GM21360 (cell line): ENCODE measurements at regions not wholly inside any gene's neighbourhood (a gene's known extent, or its start where the extent isn't known, plus 50 kb on each side); places are given as distances from the start of the nearest gene placed in this dataset.
"Not testable (repeated sequence)": the region's sequence is repeated elsewhere in the genome, so short reads cannot be mapped to it uniquely, and the experiment has no call there.

Experiments used
- ATAC-seq: cut with Tn5 transposase; IDR thresholded peaks from one replicate; pipeline ENCODE4 v1.9.1; 2021; ENCODE audit warnings: mild to moderate bottlenecking, moderate library complexity; ENCODE audit not compliant: unreplicated experiment

- ATAC-seq = no peak
Observed at GRCh38 chr13:83825676-83826075, 56.6 kb downstream of the SLITRK1 start.

GRCh38 chr13:83824560-83824959 is 57.7 kb downstream of the SLITRK1 start:
- ATAC-seq = no peak

- ATAC-seq = no peak
Observed at GRCh38 chr13:83824120-83824519, 58.2 kb downstream of the SLITRK1 start.

- ATAC-seq = no peak
Observed at GRCh38 chr13:83819611-83820010, 62.7 kb downstream of the SLITRK1 start.

- no peak for ATAC-seq
Observed at GRCh38 chr13:83819156-83819555, 63.1 kb downstream of the SLITRK1 start.

GRCh38 chr13:83816081-83816480 is 66.2 kb downstream of the SLITRK1 start:
- no peak for ATAC-seq

- no peak for ATAC-seq
Observed at GRCh38 chr13:83815598-83815997, 66.7 kb downstream of the SLITRK1 start.

- ATAC-seq = no peak
Observed at GRCh38 chr13:83810136-83810535, 72.1 kb downstream of the SLITRK1 start.

GRCh38 chr13:83804356-83804962 is 77.8 kb downstream of the SLITRK1 start:
- no peak for ATAC-seq

GRCh38 chr13:83798731-83799130 is 83.5 kb downstream of the SLITRK1 start:
- ATAC-seq = no peak

GRCh38 chr13:83796364-83796763 is 85.9 kb downstream of the SLITRK1 start:
- ATAC-seq = no peak

GRCh38 chr13:83794583-83794982 is 87.7 kb downstream of the SLITRK1 start:
- ATAC-seq = no peak

- ATAC-seq = no peak
Observed at GRCh38 chr13:83780227-83780626, 102.0 kb downstream of the SLITRK1 start.

GRCh38 chr13:83773961-83774360 is 108.3 kb downstream of the SLITRK1 start:
- no peak for ATAC-seq

- ATAC-seq = no peak
Observed at GRCh38 chr13:83765796-83766195, 116.5 kb downstream of the SLITRK1 start.

- ATAC-seq = no peak
Observed at GRCh38 chr13:83761631-83762030, 120.6 kb downstream of the SLITRK1 start.

- ATAC-seq = not testable (repeated sequence)
Observed at GRCh38 chr13:83755210-83755609, 127.1 kb downstream of the SLITRK1 start.

- ATAC-seq = no peak
Observed at GRCh38 chr13:83753912-83754624, 128.2 kb downstream of the SLITRK1 start.

GRCh38 chr13:83752141-83752540 is 130.1 kb downstream of the SLITRK1 start:
- no peak for ATAC-seq

GRCh38 chr13:83740622-83741021 is 141.7 kb downstream of the SLITRK1 start:
- ATAC-seq = no peak

- ATAC-seq = no peak
Observed at GRCh38 chr13:83738407-83738806, 143.9 kb downstream of the SLITRK1 start.

GRCh38 chr13:83733293-83733692 is 149.0 kb downstream of the SLITRK1 start:
- ATAC-seq = no peak

- no peak for ATAC-seq
Observed at GRCh38 chr13:83732755-83733154, 149.5 kb downstream of the SLITRK1 start.
